ENCODE measurements at regions not wholly inside any gene's neighbourhood (a gene's known extent, or its start where the extent isn't known, plus 50 kb on each side); places are given as distances from the start of the nearest gene placed in this dataset.

- Histone ChIP-seq H3K4me1 (replicated peaks in 1 of 4; ENCODE audit: control insufficient read depth in 3 of 4, insufficient read depth in 4 of 4, low read length in 3 of 4) (no peaks in the 10 kb centered on the region), H3K27ac (ENCODE audit: low read depth, low read length) (no peak overlapping the region), H2AK5ac (ENCODE audit: low read depth, low read length) (no peak overlapping the region), H3K79me1 (ENCODE audit: low read depth, low read length) (no peaks in the 10 kb centered on the region), H3K9ac (replicated peaks in 1 of 4; ENCODE audit: extremely low read depth in 1 of 4, low read depth in 3 of 4, low read length in 3 of 4) (no peak overlapping the region), H3K27me3 (replicated peaks in 1 of 4; ENCODE audit: control insufficient read depth in 3 of 4, extremely low read depth in 1 of 4, insufficient read depth in 3 of 4, low read length in 3 of 4) (no peaks in the 10 kb centered on the region), H4K20me1 (replicated peaks in 1 of 2; ENCODE audit: control insufficient read depth in 1 of 2, insufficient read depth in 2 of 2, low read length in 2 of 2) (no peaks in the 10 kb centered on the region), H2BK15ac (ENCODE audit: low read length) (no peak overlapping the region), H2BK120ac (replicated peaks; ENCODE audit: low read depth, low read length) (no peak overlapping the region), H3K23me2 (ENCODE audit: low read depth, low read length) (no peaks in the 10 kb centered on the region), H3K9me3 (ENCODE audit: insufficient read depth in 2 of 2, low read depth in 1 of 2, low read length in 1 of 2) (peaks cover 0 to 4% of the 10 kb centered on the region in 2 experiments; a peak in 1 of 4 replicates), H2BK20ac (ENCODE audit: low read length) (no peak overlapping the region), H2BK12ac (ENCODE audit: low read depth, low read length) (no peak overlapping the region), H3K56ac (replicated peaks; ENCODE audit: insufficient read length, low read depth, low read length) (no peak overlapping the region), H3K36me3 (ENCODE audit: control insufficient read depth in 2 of 4, insufficient read depth in 4 of 4, low read length in 3 of 4) (no peaks in the 10 kb centered on the region), H4K5ac (ENCODE audit: insufficient read length, low read depth, low read length) (no peak overlapping the region), H2BK5ac (ENCODE audit: low read depth, low read length) (no peak overlapping the region), H2AFZ (ENCODE audit: low read length) (no peak overlapping the region), H3K4me3 (ENCODE audit: extremely low read depth in 1 of 4, insufficient read depth in 2 of 4, low read depth in 3 of 4, low read length in 4 of 4) (no peak overlapping the region), H3K4me2 (ENCODE audit: insufficient read depth in 1 of 2, low read depth in 2 of 2, low read length in 2 of 2) (no peak overlapping the region), H3K79me2 (ENCODE audit: control insufficient read depth in 1 of 2, insufficient read depth in 2 of 2, low read length in 2 of 2) (no peaks in the 10 kb centered on the region), H3K4ac (replicated peaks; ENCODE audit: insufficient read length, low read depth, low read length) (no peak overlapping the region), H3K23ac (ENCODE audit: insufficient read length) (no peak overlapping the region), H4K8ac (ENCODE audit: extremely low read depth, insufficient read depth, low read length) (no peak overlapping the region), H4K91ac (replicated peaks; ENCODE audit: insufficient read length, low read length) (no peak overlapping the region), H3K14ac (ENCODE audit: insufficient read length) (no peak overlapping the region), H3K18ac (ENCODE audit: extremely low read depth, low read length) (no peak overlapping the region)
- WGBS, 2 experiments (ENCODE audit: extremely low coverage in 1 of 2, insufficient coverage in 1 of 2, insufficient read length in 1 of 2, insufficient replicate concordance in 2 of 2, low coverage in 1 of 2, low lambda C conversion rate in 2 of 2, missing lambda C conversion rate in 1 of 2), result 88% methylated on average over 8 of the region's 8 CpGs; no CpG with 5 or more reads in 1 of the 2 experiments
- POLR2A ChIA-PET (ENCODE audit: partially characterized antibody), result no interaction called here
- FAIRE-seq (no peak), DNase-seq (ENCODE audit: low read depth in 1 of 2, low spot score in 2 of 2) (no peak)
- CTCF ChIA-PET (ENCODE audit: partially characterized antibody), result interaction anchor here (1.6 to 1.8 kb wide), 2 partner anchors 17 to 43 kb away, joined by 4 to 8 read pairs; no protein-coding TSS in a partner anchor
- TF ChIP-seq ATF2 (IDR thresholded peaks at IDR 0.05; ENCODE audit: low read length) (no peak), JUN (IDR thresholded peaks at IDR 0.05; ENCODE audit: low read depth, low read length) (no peak), TEAD4 (IDR thresholded peaks at IDR 0.05; ENCODE audit: low read depth, low read length) (no peak), POU5F1 (IDR thresholded peaks at IDR 0.05; ENCODE audit: low read depth, low read length) (no peak), CTBP2 (IDR thresholded peaks at IDR 0.05; ENCODE audit: borderline replicate concordance, insufficient read depth, insufficient read length, low read length) (no peak), YY1 (IDR thresholded peaks at IDR 0.05; ENCODE audit: low read depth, low read length) (no peak), KDM4A (IDR thresholded peaks at IDR 0.05; ENCODE audit: low read depth, low read length, severe bottlenecking) (no peak), SIX5 (IDR thresholded peaks at IDR 0.05; ENCODE audit: low read depth, low read length) (no peak), FOSL1 (IDR thresholded peaks at IDR 0.05; ENCODE audit: insufficient read depth, low read depth, low read length) (no peak), CBX8 (IDR thresholded peaks at IDR 0.05; ENCODE audit: borderline replicate concordance, low read depth, low read length) (no peak), CEBPB (IDR thresholded peaks at IDR 0.05; ENCODE audit: low read depth, low read length) (no peak), SIN3A (conservative IDR thresholded peaks at IDR 0.05 in 1 of 2, IDR thresholded peaks at IDR 0.05 in 1 of 2; ENCODE audit: low read depth in 1 of 2, low read length in 2 of 2) (no peak)
Observed at GRCh38 chr5:96292582-96293247, 140.3 kb downstream of the PCSK1 start.

All from H1 (cell line).